ENCODE measurements at regions not wholly inside any gene's neighbourhood (a gene's known extent, or its start where the extent isn't known, plus 50 kb on each side); places are given as distances from the start of the nearest gene placed in this dataset.

DNA sequence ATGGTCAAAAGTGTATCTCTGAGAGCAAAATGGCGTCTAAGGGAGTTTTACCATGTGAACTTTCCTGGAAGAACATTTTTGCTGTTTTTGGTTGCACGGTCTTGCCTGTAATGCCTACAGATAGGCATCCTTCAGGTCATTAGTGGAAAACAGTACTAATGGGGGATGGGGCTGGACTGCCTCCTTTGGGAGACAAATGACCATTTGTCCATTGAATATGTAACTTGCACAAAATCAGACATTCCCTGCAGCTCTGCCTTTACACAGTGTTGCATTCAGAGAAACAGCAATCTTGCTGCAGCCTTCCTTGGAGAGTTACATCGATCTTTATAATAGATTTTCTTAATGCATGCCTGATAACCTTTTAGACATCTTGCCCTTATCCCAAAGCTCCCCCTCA is 138.5 kb upstream of the EGFLAM start:
- POLR2A ChIA-PET, result no interaction called here
- intact Hi-C loops (cut with micrococcal nuclease), result no loop called here
- no peaks in the 10 kb centered on the region for H3K4me1 Mint-ChIP-seq (ENCODE audit: insufficient read depth, unreplicated experiment)
- H3K9me3 Mint-ChIP-seq (ENCODE audit: unreplicated experiment), result peaks cover 9% of the 10 kb centered on the region
- BruUV-seq (replicated peaks), result no TSS peak
- TF ChIP-seq, protein P1, sequence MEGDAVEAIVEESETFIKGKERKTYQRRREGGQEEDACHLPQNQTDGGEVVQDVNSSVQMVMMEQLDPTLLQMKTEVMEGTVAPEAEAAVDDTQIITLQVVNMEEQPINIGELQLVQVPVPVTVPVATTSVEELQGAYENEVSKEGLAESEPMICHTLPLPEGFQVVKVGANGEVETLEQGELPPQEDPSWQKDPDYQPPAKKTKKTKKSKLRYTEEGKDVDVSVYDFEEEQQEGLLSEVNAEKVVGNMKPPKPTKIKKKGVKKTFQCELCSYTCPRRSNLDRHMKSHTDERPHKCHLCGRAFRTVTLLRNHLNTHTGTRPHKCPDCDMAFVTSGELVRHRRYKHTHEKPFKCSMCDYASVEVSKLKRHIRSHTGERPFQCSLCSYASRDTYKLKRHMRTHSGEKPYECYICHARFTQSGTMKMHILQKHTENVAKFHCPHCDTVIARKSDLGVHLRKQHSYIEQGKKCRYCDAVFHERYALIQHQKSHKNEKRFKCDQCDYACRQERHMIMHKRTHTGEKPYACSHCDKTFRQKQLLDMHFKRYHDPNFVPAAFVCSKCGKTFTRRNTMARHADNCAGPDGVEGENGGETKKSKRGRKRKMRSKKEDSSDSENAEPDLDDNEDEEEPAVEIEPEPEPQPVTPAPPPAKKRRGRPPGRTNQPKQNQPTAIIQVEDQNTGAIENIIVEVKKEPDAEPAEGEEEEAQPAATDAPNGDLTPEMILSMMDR (IDR thresholded peaks at IDR 0.05; ENCODE audit: unreplicated experiment), result no peak
- H3K4me3 Mint-ChIP-seq (ENCODE audit: unreplicated experiment), result no peak overlapping the region
- DNase-seq (ENCODE audit: unreplicated experiment), result no peak
- H3K27ac Mint-ChIP-seq (ENCODE audit: low read depth, unreplicated experiment), result no peak overlapping the region
- H3K27me3 Mint-ChIP-seq (ENCODE audit: insufficient read depth, unreplicated experiment), result no peaks in the 10 kb centered on the region
- CTCF ChIA-PET, result interaction anchor here (0.6 kb wide), 1 partner anchor 924 kb away, joined by 3 read pairs; no protein-coding TSS in a partner anchor
- no peaks in the 10 kb centered on the region for H3K36me3 Mint-ChIP-seq (ENCODE audit: insufficient read depth, unreplicated experiment)

DNA sequence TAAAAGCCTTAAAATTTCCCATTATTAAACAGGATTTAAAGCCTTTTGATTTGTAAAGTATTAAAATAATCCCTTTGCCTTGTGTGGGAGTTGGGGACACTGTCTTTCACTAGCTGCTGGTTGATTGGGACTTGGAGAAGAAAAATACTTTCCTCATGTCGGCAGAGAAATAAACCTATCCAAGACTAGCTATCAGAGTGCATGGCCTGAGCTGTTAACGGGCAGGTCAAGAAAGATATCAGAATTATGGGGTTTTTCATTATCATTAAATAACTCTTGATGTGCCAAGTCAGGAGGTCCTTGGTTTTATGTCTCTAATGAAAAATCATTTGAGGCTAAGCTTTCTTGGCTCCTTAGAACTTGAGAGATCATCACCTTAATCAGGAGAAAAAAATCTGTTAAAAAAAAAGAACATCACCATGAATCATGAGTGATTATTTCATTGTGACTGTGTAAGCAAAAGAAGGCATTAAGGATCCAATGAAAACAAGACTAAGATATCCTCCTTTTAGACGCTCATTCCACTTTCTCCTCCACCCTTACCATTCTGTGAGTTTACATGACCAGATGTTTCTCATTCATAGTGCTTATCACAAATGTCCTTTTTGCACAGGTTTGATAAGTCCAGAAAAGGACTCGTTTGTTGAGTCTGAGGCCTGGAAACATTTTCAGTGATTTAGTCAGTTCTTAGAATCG is 140.4 kb upstream of the EGFLAM start:
- H3K4me1 Mint-ChIP-seq (ENCODE audit: insufficient read depth, unreplicated experiment), result no peaks in the 10 kb centered on the region
- intact Hi-C loops (cut with micrococcal nuclease), result no loop called here
- no peaks in the 10 kb centered on the region for H3K36me3 Mint-ChIP-seq (ENCODE audit: insufficient read depth, unreplicated experiment)
- ChIA-PET CTCF (interaction anchor here (0.6 kb wide), 2 partner anchors 32 to 249 kb away, joined by 3 read pairs; no protein-coding TSS in a partner anchor), POLR2A (no interaction called here)
- no peak overlapping the region for H3K4me3 Mint-ChIP-seq (ENCODE audit: unreplicated experiment)
- peaks cover 9% of the 10 kb centered on the region for H3K9me3 Mint-ChIP-seq (ENCODE audit: unreplicated experiment)
- no peaks in the 10 kb centered on the region for H3K27me3 Mint-ChIP-seq (ENCODE audit: insufficient read depth, unreplicated experiment)
- TF ChIP-seq, protein P1 (IDR thresholded peaks at IDR 0.05; ENCODE audit: unreplicated experiment), result no peak
- no peak overlapping the region for H3K27ac Mint-ChIP-seq (ENCODE audit: low read depth, unreplicated experiment)
- no peak for DNase-seq (ENCODE audit: unreplicated experiment)
- no TSS peak for BruUV-seq (replicated peaks)

DNA sequence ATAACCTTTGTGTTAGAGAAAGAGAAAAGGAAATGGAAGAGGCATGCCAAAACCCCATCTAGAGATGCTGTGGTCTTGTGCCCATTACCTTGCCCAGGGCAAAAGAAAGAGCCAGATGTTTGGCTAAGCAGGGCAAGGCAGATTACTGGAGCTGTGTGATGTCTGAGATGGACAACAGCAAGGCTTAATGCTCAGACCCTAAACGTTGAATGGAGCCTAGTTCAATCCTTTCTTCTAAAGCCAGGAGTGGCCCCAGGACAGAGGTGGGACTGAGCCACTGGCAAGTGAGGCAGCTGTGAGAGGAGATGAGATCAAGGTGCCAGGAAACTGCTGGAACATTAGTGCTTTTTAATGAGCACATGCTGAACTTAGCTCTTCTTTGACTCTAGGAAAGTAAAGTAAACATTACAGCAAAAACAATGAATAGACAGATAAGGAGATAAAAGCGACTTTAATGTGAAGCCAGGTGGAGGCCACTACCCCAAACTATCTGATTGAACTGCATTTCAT is 143.0 kb upstream of the EGFLAM start:
- TF ChIP-seq, protein P1 (IDR thresholded peaks at IDR 0.05; ENCODE audit: unreplicated experiment), result no peak
- intact Hi-C loops (cut with micrococcal nuclease), result no loop called here
- Mint-ChIP-seq H3K4me1 (ENCODE audit: insufficient read depth, unreplicated experiment) (no peaks in the 10 kb centered on the region), H3K36me3 (ENCODE audit: insufficient read depth, unreplicated experiment) (no peaks in the 10 kb centered on the region), H3K27me3 (ENCODE audit: insufficient read depth, unreplicated experiment) (no peaks in the 10 kb centered on the region), H3K9me3 (ENCODE audit: unreplicated experiment) (no peaks in the 10 kb centered on the region), H3K27ac (ENCODE audit: low read depth, unreplicated experiment) (no peak overlapping the region), H3K4me3 (ENCODE audit: unreplicated experiment) (no peak overlapping the region)
- POLR2A ChIA-PET, result interaction anchor here (1.0 kb wide), 1 partner anchor 50 kb away, joined by 3 read pairs; no protein-coding TSS in a partner anchor
- no TSS peak for BruUV-seq (replicated peaks)
- CTCF ChIA-PET, result interaction anchor here (0.6 kb wide), 2 partner anchors 140 to 1171 kb away, joined by 4 read pairs; no protein-coding TSS in a partner anchor
- DNase-seq (ENCODE audit: unreplicated experiment), result no peak

DNA sequence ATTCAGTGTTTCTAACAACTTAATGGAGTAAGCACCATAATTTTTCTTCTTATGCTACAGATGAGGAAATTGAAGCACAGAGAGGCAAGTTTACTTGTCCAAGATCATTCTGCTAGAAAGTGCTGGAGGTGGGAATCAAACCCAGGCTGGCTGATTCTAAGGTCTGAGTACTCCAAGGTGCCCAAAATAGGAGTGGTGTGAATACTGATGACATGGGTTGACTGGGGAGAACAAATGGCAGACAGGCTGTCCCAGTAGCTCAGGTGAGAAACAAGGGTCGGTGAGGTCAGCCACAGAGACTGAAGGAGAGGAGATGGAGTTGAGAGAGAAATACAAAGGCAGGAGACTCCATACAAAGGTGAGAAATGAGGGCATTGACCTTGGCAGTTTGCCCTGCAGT is 144.5 kb upstream of the EGFLAM start:
- CTCF ChIA-PET, result no interaction called here
- no TSS peak for BruUV-seq (replicated peaks)
- POLR2A ChIA-PET, result no interaction called here

More for the DNA sequence above, 144.5 kb upstream of the EGFLAM start:
- no peaks in the 10 kb centered on the region for H3K36me3 Mint-ChIP-seq (ENCODE audit: insufficient read depth, unreplicated experiment)
- no peak for DNase-seq (ENCODE audit: unreplicated experiment)
- H3K27ac Mint-ChIP-seq (ENCODE audit: low read depth, unreplicated experiment), result no peak overlapping the region
- no peaks in the 10 kb centered on the region for H3K4me1 Mint-ChIP-seq (ENCODE audit: insufficient read depth, unreplicated experiment)
- intact Hi-C loops (cut with micrococcal nuclease), result no loop called here
- H3K27me3 Mint-ChIP-seq (ENCODE audit: insufficient read depth, unreplicated experiment), result no peaks in the 10 kb centered on the region
- H3K9me3 Mint-ChIP-seq (ENCODE audit: unreplicated experiment), result no peaks in the 10 kb centered on the region
- H3K4me3 Mint-ChIP-seq (ENCODE audit: unreplicated experiment), result no peak overlapping the region
- TF ChIP-seq, protein P1 (IDR thresholded peaks at IDR 0.05; ENCODE audit: unreplicated experiment), result no peak
